ENCODE measurements at regions not wholly inside any gene's neighbourhood (a gene's known extent, or its start where the extent isn't known, plus 50 kb on each side); places are given as distances from the start of the nearest gene placed in this dataset.

GRCh38 chr6:137625100-137625661 lies 131.0 kb upstream of the OLIG3 start (continued):
- TF ChIP-seq NRF1 (IDR thresholded peaks at IDR 0.05; ENCODE audit: low read depth, low read length) = no peak

All from H1 (cell line).